DND-41 (cell line): ENCODE measurements at regions not wholly inside any gene's neighbourhood (a gene's known extent, or its start where the extent isn't known, plus 50 kb on each side); places are given as distances from the start of the nearest gene placed in this dataset.

Source experiments
- EZH2 ChIP-seq: IDR thresholded peaks from 3 replicates; pipeline ENCODE4 v1.6.1; 2012; ENCODE audit warnings: borderline replicate concordance, low read depth, mild to moderate bottlenecking, moderate library complexity, low read length, inconsistent platforms; ENCODE audit not compliant: severe bottlenecking
- TF ChIP-seq, protein P1 (sequence below): IDR thresholded peaks from 2 replicates; pipeline ENCODE4 v1.5.1; 2012; ENCODE audit warnings: borderline replicate concordance, low read length, moderate library complexity, mild to moderate bottlenecking; ENCODE audit not compliant: poor library complexity, severe bottlenecking; ENCODE audit errors: extremely low read depth

DNA sequence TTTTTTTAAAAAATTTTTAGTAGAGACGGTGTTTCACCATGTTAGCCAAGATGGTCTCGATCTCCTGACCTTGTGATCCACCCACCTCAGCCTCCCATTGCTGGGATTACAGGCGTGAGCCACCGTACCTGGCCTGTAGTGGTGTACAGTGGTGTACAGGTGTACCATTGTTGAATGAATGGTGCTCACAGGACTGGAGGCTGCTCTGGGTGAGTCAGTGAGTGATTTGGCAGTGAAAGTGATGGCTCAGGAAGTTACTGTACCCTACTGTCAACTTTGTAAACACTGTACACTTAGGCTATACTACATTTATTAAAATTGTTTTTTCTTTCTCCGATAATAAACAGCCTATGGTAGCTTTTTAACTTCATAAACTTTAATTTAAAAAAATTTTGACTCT is 122.8 kb upstream of the EEF1E1 start:
- TF ChIP-seq, protein P1, sequence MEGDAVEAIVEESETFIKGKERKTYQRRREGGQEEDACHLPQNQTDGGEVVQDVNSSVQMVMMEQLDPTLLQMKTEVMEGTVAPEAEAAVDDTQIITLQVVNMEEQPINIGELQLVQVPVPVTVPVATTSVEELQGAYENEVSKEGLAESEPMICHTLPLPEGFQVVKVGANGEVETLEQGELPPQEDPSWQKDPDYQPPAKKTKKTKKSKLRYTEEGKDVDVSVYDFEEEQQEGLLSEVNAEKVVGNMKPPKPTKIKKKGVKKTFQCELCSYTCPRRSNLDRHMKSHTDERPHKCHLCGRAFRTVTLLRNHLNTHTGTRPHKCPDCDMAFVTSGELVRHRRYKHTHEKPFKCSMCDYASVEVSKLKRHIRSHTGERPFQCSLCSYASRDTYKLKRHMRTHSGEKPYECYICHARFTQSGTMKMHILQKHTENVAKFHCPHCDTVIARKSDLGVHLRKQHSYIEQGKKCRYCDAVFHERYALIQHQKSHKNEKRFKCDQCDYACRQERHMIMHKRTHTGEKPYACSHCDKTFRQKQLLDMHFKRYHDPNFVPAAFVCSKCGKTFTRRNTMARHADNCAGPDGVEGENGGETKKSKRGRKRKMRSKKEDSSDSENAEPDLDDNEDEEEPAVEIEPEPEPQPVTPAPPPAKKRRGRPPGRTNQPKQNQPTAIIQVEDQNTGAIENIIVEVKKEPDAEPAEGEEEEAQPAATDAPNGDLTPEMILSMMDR: no peak
- TF ChIP-seq EZH2: no peak
